Neuronal stem cell (in vitro differentiated cells): ENCODE measurements at regions not wholly inside any gene's neighbourhood (a gene's known extent, or its start where the extent isn't known, plus 50 kb on each side); places are given as distances from the start of the nearest gene placed in this dataset.

Source experiments
- DNase-seq: peaks from one replicate; pipeline ENCODE4 v3.0.0-alpha.2; 2013; ENCODE audit warnings: low spot score
- H2AFZ ChIP-seq: one replicate; pipeline ENCODE4 v1.6.1; 2013; ENCODE audit warnings: mild to moderate bottlenecking, low read length, inconsistent platforms
- H2AK5ac ChIP-seq: 2 replicates; pipeline ENCODE4 v1.6.1; 2013; ENCODE audit warnings: low read depth, mild to moderate bottlenecking, inconsistent platforms, low read length, moderate library complexity, mixed read lengths
- H2BK120ac ChIP-seq: 2 replicates; pipeline ENCODE4 v1.6.1; 2013; ENCODE audit warnings: low read depth, mild to moderate bottlenecking, inconsistent platforms, low read length, moderate library complexity, mixed read lengths
- H2BK12ac ChIP-seq: one replicate; pipeline ENCODE4 v1.6.1; 2013; ENCODE audit warnings: low read length, inconsistent platforms
- H2BK15ac ChIP-seq: 2 replicates; pipeline ENCODE4 v1.6.1; 2013; ENCODE audit warnings: mild to moderate bottlenecking, low read length, inconsistent platforms, mixed read lengths
- H2BK5ac ChIP-seq: one replicate; pipeline ENCODE4 v1.6.1; 2013; ENCODE audit warnings: inconsistent platforms, mild to moderate bottlenecking, low read length, moderate library complexity
- H3K14ac ChIP-seq: one replicate; pipeline ENCODE4 v1.6.1; 2013; ENCODE audit warnings: low read length, inconsistent platforms
- H3K18ac ChIP-seq: 2 replicates; pipeline ENCODE4 v1.6.1; 2013; ENCODE audit warnings: low read length, inconsistent platforms
- H3K23ac ChIP-seq: 2 replicates; pipeline ENCODE4 v1.6.1; 2013; ENCODE audit warnings: low read depth, mild to moderate bottlenecking, mixed read lengths, low read length, inconsistent platforms; ENCODE audit not compliant: poor library complexity
- H3K27ac ChIP-seq: replicated peaks from 3 replicates; pipeline ENCODE4 v1.5.1; 2013; ENCODE audit warnings: low read length, inconsistent platforms
- H3K27me3 ChIP-seq, 3 experiments: 2 replicates each; pipeline ENCODE4 v1.6.1; 2013; ENCODE audit warnings: low read length in 3 of 3, mild to moderate bottlenecking in 2 of 3, inconsistent platforms in 1 of 3, low read depth in 1 of 3, mixed read lengths in 1 of 3, moderate library complexity in 1 of 3; ENCODE audit not compliant: control insufficient read depth in 3 of 3, insufficient read depth in 3 of 3
- H3K36me3 ChIP-seq, 2 donors: replicated peaks in 1 of 2; 2 replicates each; pipeline ENCODE4 v1.6.1; 2013; ENCODE audit warnings: low read length in 2 of 2; ENCODE audit not compliant: control insufficient read depth in 2 of 2, insufficient read depth in 2 of 2
- H3K4ac ChIP-seq: 2 replicates; pipeline ENCODE4 v1.6.1; 2013; ENCODE audit warnings: inconsistent platforms, mild to moderate bottlenecking, low read length, moderate library complexity
- H3K4me1 ChIP-seq, 2 donors: 1 replicate in 1 of 2; 2 replicates in 1 of 2; pipeline ENCODE4 v1.6.1; 2013; ENCODE audit warnings: low read length in 2 of 2, low read depth in 1 of 2; ENCODE audit not compliant: control insufficient read depth in 2 of 2, insufficient read depth in 1 of 2
- H3K4me2 ChIP-seq: one replicate; pipeline ENCODE4 v1.6.1; 2013; ENCODE audit warnings: mild to moderate bottlenecking, low read length, inconsistent platforms; ENCODE audit not compliant: insufficient read depth, poor library complexity, severe bottlenecking
- H3K4me3 ChIP-seq, 2 donors: 2 replicates each; pipeline ENCODE4 v1.5.1; 2013; ENCODE audit warnings: low read length in 2 of 2, mild to moderate bottlenecking in 2 of 2, inconsistent platforms in 1 of 2, moderate library complexity in 1 of 2
- H3K79me1 ChIP-seq: one replicate; pipeline ENCODE4 v1.6.1; 2013; ENCODE audit warnings: low read depth, mild to moderate bottlenecking, inconsistent platforms, low read length, moderate library complexity
- H3K9ac ChIP-seq: one replicate; pipeline ENCODE4 v1.6.1; 2013; ENCODE audit warnings: mild to moderate bottlenecking, low read depth, low read length, inconsistent platforms; ENCODE audit not compliant: poor library complexity
- H3K9me3 ChIP-seq, 2 donors: replicated peaks in 1 of 2; 2 replicates each; pipeline versions ENCODE3 to v1.6.1; 2013; ENCODE audit warnings: low read length in 2 of 2, mild to moderate bottlenecking in 2 of 2, inconsistent platforms in 1 of 2, low read depth in 1 of 2, mixed read lengths in 1 of 2, moderate library complexity in 1 of 2; ENCODE audit not compliant: control insufficient read depth in 2 of 2, insufficient read depth in 1 of 2
- H4K8ac ChIP-seq: one replicate; pipeline ENCODE4 v1.6.1; 2013; ENCODE audit warnings: low read depth, mild to moderate bottlenecking, inconsistent platforms, low read length, moderate library complexity
- H4K91ac ChIP-seq: one replicate; pipeline ENCODE4 v1.6.1; 2013; ENCODE audit warnings: low read length, low read depth, mild to moderate bottlenecking, inconsistent platforms; ENCODE audit not compliant: poor library complexity
- WGBS, 2 donors: extraction: QIAGEN DNeasy Blood & Tissue Kit; methylation state at CpG; one replicate each; pipeline ENCODE4 v1.1.7; 2013; ENCODE audit warnings: missing lambda C conversion rate in 2 of 2, mixed read lengths in 1 of 2; ENCODE audit not compliant: insufficient read length in 2 of 2, insufficient replicate concordance in 1 of 2; ENCODE audit errors: extremely low coverage in 2 of 2; 5-methylcytosine and 5-hydroxymethylcytosine counted together

- no peaks in the 10 kb centered on the region for H3K27me3 ChIP-seq
- no peaks in the 10 kb centered on the region for H3K79me1 ChIP-seq
- no peaks in the 10 kb centered on the region for H3K4me1 ChIP-seq
- no peak overlapping the region for H4K8ac ChIP-seq
- H3K9ac ChIP-seq = no peak overlapping the region
- H3K18ac ChIP-seq = no peak overlapping the region
- WGBS, 2 donors = no CpG with 5 or more reads among the region's 2 CpGs
- no peak overlapping the region for H3K27ac ChIP-seq
- H2BK120ac ChIP-seq = no peak overlapping the region
- no peaks in the 10 kb centered on the region for H3K36me3 ChIP-seq
- no peak overlapping the region for H3K4me2 ChIP-seq
- H3K14ac ChIP-seq = no peak overlapping the region
- no peak overlapping the region for H2AFZ ChIP-seq
- no peak for DNase-seq
- no peak overlapping the region for H3K4ac ChIP-seq
- no peak overlapping the region for H3K23ac ChIP-seq
- H3K4me3 ChIP-seq = no peak overlapping the region
- H2BK5ac ChIP-seq = no peak overlapping the region
- H4K91ac ChIP-seq = no peak overlapping the region
- no peaks in the 10 kb centered on the region for H3K9me3 ChIP-seq
- no peak overlapping the region for H2BK12ac ChIP-seq
- no peak overlapping the region for H2AK5ac ChIP-seq
- no peak overlapping the region for H2BK15ac ChIP-seq
These were observed 286.1 kb upstream of the EEF2KMT start for GRCh38 chr16:5383737-5384136.

- no peak overlapping the region for H4K8ac ChIP-seq
- no peaks in the 10 kb centered on the region for H3K36me3 ChIP-seq
- H2AFZ ChIP-seq = no peak overlapping the region
- no peak overlapping the region for H4K91ac ChIP-seq
- no peak overlapping the region for H2BK15ac ChIP-seq
- H3K4me2 ChIP-seq = no peak overlapping the region
- no peak overlapping the region for H3K18ac ChIP-seq
- H3K4me1 ChIP-seq = peaks cover 0 to 2% of the 10 kb centered on the region in 2 donors
- H2BK5ac ChIP-seq = no peak overlapping the region
- no CpG with 5 or more reads among the region's 4 CpGs for WGBS, 2 donors
- no peaks in the 10 kb centered on the region for H3K9me3 ChIP-seq
- no peak overlapping the region for H2BK120ac ChIP-seq
- no peaks in the 10 kb centered on the region for H3K27me3 ChIP-seq
- H3K79me1 ChIP-seq = no peaks in the 10 kb centered on the region
- no peak overlapping the region for H3K27ac ChIP-seq
- H3K4ac ChIP-seq = no peak overlapping the region
- DNase-seq = no peak
- no peak overlapping the region for H3K4me3 ChIP-seq
- no peak overlapping the region for H3K14ac ChIP-seq
- no peak overlapping the region for H3K9ac ChIP-seq
- no peak overlapping the region for H2AK5ac ChIP-seq
- no peak overlapping the region for H3K23ac ChIP-seq
- no peak overlapping the region for H2BK12ac ChIP-seq
These were observed 284.9 kb upstream of the EEF2KMT start for GRCh38 chr16:5382484-5382883.

- Histone ChIP-seq H3K27ac (no peak overlapping the region), H3K9ac (no peak overlapping the region), H2BK12ac (no peak overlapping the region), H2BK5ac (no peak overlapping the region), H3K18ac (no peak overlapping the region), H2BK120ac (no peak overlapping the region), H3K4me2 (no peak overlapping the region), H4K8ac (no peak overlapping the region), H3K14ac (no peak overlapping the region), H3K79me1 (no peaks in the 10 kb centered on the region), H3K4me1 (peaks cover 0 to 2% of the 10 kb centered on the region in 2 donors), H3K23ac (no peak overlapping the region), H2BK15ac (no peak overlapping the region), H2AFZ (no peak overlapping the region), H3K4me3 (no peak overlapping the region), H3K9me3 (no peaks in the 10 kb centered on the region), H3K36me3 (no peaks in the 10 kb centered on the region), H3K27me3 (peaks cover 0 to under 1% (median 0%) of the 10 kb centered on the region in 3 experiments), H2AK5ac (no peak overlapping the region), H3K4ac (no peak overlapping the region), H4K91ac (no peak overlapping the region)
- whole genome bisulfite sequencing, 2 donors = no CpG with 5 or more reads among the region's 3 CpGs
- DNase-seq = no peak
These were observed 283.9 kb upstream of the EEF2KMT start for GRCh38 chr16:5381481-5381880.

GRCh38 chr16:5379954-5380353 lies 282.4 kb upstream of the EEF2KMT start:
- no CpG with 5 or more reads among the region's 10 CpGs for WGBS, 2 donors
- Histone ChIP-seq H3K9ac (no peak overlapping the region), H3K4ac (no peak overlapping the region)

More at GRCh38 chr16:5379954-5380353, 282.4 kb upstream of the EEF2KMT start:
- Histone ChIP-seq H4K8ac (no peak overlapping the region), H3K27ac (no peak overlapping the region), H2BK5ac (no peak overlapping the region), H3K4me2 (no peak overlapping the region), H2AK5ac (no peak overlapping the region), H3K4me3 (no peak overlapping the region), H3K27me3 (peaks cover 0 to 2% (median 0%) of the 10 kb centered on the region in 3 experiments), H2BK12ac (no peak overlapping the region), H2AFZ (no peak overlapping the region), H2BK15ac (no peak overlapping the region), H2BK120ac (no peak overlapping the region), H3K79me1 (no peaks in the 10 kb centered on the region), H3K14ac (no peak overlapping the region), H4K91ac (no peak overlapping the region), H3K9me3 (no peaks in the 10 kb centered on the region), H3K18ac (no peak overlapping the region), H3K23ac (no peak overlapping the region), H3K4me1 (peaks cover 0 to 2% of the 10 kb centered on the region in 2 donors), H3K36me3 (no peaks in the 10 kb centered on the region)
- DNase-seq = no peak
